ENCODE measurements at regions not wholly inside any gene's neighbourhood (a gene's known extent, or its start where the extent isn't known, plus 50 kb on each side); places are given as distances from the start of the nearest gene placed in this dataset.

DNA sequence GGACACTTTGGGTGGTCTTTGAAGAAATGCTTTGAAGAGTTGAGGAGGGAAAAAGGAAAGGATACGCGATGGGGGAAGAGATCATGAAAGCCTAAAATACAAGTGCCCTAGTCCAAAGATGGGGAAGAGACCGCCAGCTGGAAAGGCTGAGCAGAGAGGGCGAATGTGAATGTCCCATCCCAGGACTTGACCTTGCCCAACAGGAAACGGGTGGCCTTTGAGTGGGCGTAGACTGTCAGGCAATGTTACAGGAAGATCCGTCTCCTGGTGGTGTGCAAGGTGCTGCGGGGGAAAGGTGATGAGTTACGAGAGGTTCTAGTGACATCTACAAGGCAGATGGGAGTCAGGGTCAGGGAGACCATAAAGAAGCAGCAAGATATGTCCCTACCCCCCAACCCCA lies 55.0 kb upstream of the TBXT start:
- intact Hi-C loops (cut with micrococcal nuclease; ENCODE audit: unreplicated experiment): no loop called here
- Histone ChIP-seq H4K20me1 (ENCODE audit: insufficient read depth, low read length) (no peaks in the 10 kb centered on the region), H3K9me2 (ENCODE audit: insufficient read depth, low read length) (no peaks in the 10 kb centered on the region), H3K79me2 (ENCODE audit: insufficient read depth, low read depth, low read length) (no peaks in the 10 kb centered on the region), H3K36me3 (ENCODE audit: insufficient read depth, low read length) (no peaks in the 10 kb centered on the region), H3K4me2 (ENCODE audit: low read length) (no peak overlapping the region), H3K4me3 (ENCODE audit: low read depth, low read length, poor library complexity, severe bottlenecking) (no peak overlapping the region), H3K27ac (ENCODE audit: low read depth, low read length, poor library complexity, severe bottlenecking) (peak overlapping the region; percentile 66), H3K9me3 (ENCODE audit: low read length) (peaks cover 18% of the 10 kb centered on the region), H3K4me1 (ENCODE audit: insufficient read depth, low read length, poor library complexity, severe bottlenecking) (peaks cover 27% of the 10 kb centered on the region), H2AFZ (ENCODE audit: low read length) (no peak overlapping the region)
- DNase-seq (ENCODE audit: low spot score): no peak
- POLR2A ChIA-PET: interaction anchor here (1.0 kb wide), 1 partner anchor 25 kb away, joined by 3 read pairs; no protein-coding TSS in a partner anchor
- CTCF ChIA-PET (ENCODE audit: unreplicated experiment): no interaction called here
- TF ChIP-seq EZH2phosphoT487 (IDR thresholded peaks at IDR 0.05; ENCODE audit: borderline replicate concordance, low read depth, low read length): no peak
- TF ChIP-seq, protein P1, sequence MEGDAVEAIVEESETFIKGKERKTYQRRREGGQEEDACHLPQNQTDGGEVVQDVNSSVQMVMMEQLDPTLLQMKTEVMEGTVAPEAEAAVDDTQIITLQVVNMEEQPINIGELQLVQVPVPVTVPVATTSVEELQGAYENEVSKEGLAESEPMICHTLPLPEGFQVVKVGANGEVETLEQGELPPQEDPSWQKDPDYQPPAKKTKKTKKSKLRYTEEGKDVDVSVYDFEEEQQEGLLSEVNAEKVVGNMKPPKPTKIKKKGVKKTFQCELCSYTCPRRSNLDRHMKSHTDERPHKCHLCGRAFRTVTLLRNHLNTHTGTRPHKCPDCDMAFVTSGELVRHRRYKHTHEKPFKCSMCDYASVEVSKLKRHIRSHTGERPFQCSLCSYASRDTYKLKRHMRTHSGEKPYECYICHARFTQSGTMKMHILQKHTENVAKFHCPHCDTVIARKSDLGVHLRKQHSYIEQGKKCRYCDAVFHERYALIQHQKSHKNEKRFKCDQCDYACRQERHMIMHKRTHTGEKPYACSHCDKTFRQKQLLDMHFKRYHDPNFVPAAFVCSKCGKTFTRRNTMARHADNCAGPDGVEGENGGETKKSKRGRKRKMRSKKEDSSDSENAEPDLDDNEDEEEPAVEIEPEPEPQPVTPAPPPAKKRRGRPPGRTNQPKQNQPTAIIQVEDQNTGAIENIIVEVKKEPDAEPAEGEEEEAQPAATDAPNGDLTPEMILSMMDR (conservative IDR thresholded peaks at IDR 0.05; ENCODE audit: low read length): no peak
- BruUV-seq (replicated peaks): no TSS peak

- ChIA-PET CTCF (ENCODE audit: unreplicated experiment) (interaction anchor here (0.9 kb wide), 1 partner anchor 77 kb away, joined by 3 read pairs; no protein-coding TSS in a partner anchor), POLR2A (interaction anchor here (0.6 to 1.2 kb wide), 6 partner anchors 10 to 160 kb away, joined by 3 to 4 read pairs (median 3); no protein-coding TSS in a partner anchor)
- TF ChIP-seq EZH2phosphoT487 (IDR thresholded peaks at IDR 0.05; ENCODE audit: borderline replicate concordance, low read depth, low read length): no peak
- TF ChIP-seq, protein P1 (conservative IDR thresholded peaks at IDR 0.05; ENCODE audit: low read length): no peak
- Histone ChIP-seq H2AFZ (ENCODE audit: low read length) (peak overlapping the region; percentile 11; the same call in 1 of the 2 replicates), H3K79me2 (ENCODE audit: insufficient read depth, low read depth, low read length) (no peaks in the 10 kb centered on the region), H3K4me3 (ENCODE audit: low read depth, low read length, poor library complexity, severe bottlenecking) (no peak overlapping the region), H3K27ac (ENCODE audit: low read depth, low read length, poor library complexity, severe bottlenecking) (peak overlapping the region; percentile 66), H3K4me1 (ENCODE audit: insufficient read depth, low read length, poor library complexity, severe bottlenecking) (peaks cover 18% of the 10 kb centered on the region), H3K4me2 (ENCODE audit: low read length) (peak overlapping the region; percentile 18; the same call in 1 of the 2 replicates), H3K9me2 (ENCODE audit: insufficient read depth, low read length) (no peaks in the 10 kb centered on the region), H3K36me3 (ENCODE audit: insufficient read depth, low read length) (no peaks in the 10 kb centered on the region), H4K20me1 (ENCODE audit: insufficient read depth, low read length) (no peaks in the 10 kb centered on the region), H3K9me3 (ENCODE audit: low read length) (peaks cover 18% of the 10 kb centered on the region)
- intact Hi-C loops (cut with micrococcal nuclease; ENCODE audit: unreplicated experiment): loop anchor here (1.0 kb wide), 1 partner anchor 19 kb away; no protein-coding TSS in a partner anchor
- peak; percentile 59 for DNase-seq (ENCODE audit: low spot score)
- no TSS peak for BruUV-seq (replicated peaks)
These were observed 54.0 kb upstream of the TBXT start for GRCh38 chr6:166221636-166222035.

GRCh38 chr6:166221040-166221439 lies 53.4 kb upstream of the TBXT start:
- intact Hi-C loops (cut with micrococcal nuclease; ENCODE audit: unreplicated experiment): loop anchor here (1.0 kb wide), 1 partner anchor 19 kb away; no protein-coding TSS in a partner anchor
- POLR2A ChIA-PET: interaction anchor here (1.0 to 1.2 kb wide), 2 partner anchors 24 to 41 kb away, joined by 3 read pairs; no protein-coding TSS in a partner anchor

More at GRCh38 chr6:166221040-166221439, 53.4 kb upstream of the TBXT start:
- H4K20me1 ChIP-seq (ENCODE audit: insufficient read depth, low read length): no peaks in the 10 kb centered on the region
- no peak for DNase-seq (ENCODE audit: low spot score)
- TF ChIP-seq EZH2phosphoT487 (IDR thresholded peaks at IDR 0.05; ENCODE audit: borderline replicate concordance, low read depth, low read length): no peak
- TF ChIP-seq, protein P1 (conservative IDR thresholded peaks at IDR 0.05; ENCODE audit: low read length): no peak
- no peak overlapping the region for H3K4me3 ChIP-seq (ENCODE audit: low read depth, low read length, poor library complexity, severe bottlenecking)
- no TSS peak for BruUV-seq (replicated peaks)
- H3K79me2 ChIP-seq (ENCODE audit: insufficient read depth, low read depth, low read length): no peaks in the 10 kb centered on the region
- H3K4me2 ChIP-seq (ENCODE audit: low read length): peak overlapping the region; percentile 18; the same call in 1 of the 2 replicates
- H3K9me2 ChIP-seq (ENCODE audit: insufficient read depth, low read length): no peaks in the 10 kb centered on the region
- no peaks in the 10 kb centered on the region for H3K36me3 ChIP-seq (ENCODE audit: insufficient read depth, low read length)
- CTCF ChIA-PET (ENCODE audit: unreplicated experiment): no interaction called here
- H3K27ac ChIP-seq (ENCODE audit: low read depth, low read length, poor library complexity, severe bottlenecking): peak overlapping the region; percentile 66
- peaks cover 18% of the 10 kb centered on the region for H3K9me3 ChIP-seq (ENCODE audit: low read length)
- H2AFZ ChIP-seq (ENCODE audit: low read length): no peak overlapping the region; the same call in 1 of the 2 replicates
- peaks cover 18% of the 10 kb centered on the region for H3K4me1 ChIP-seq (ENCODE audit: insufficient read depth, low read length, poor library complexity, severe bottlenecking)

All from OCI-LY7 (cell line).